ENCODE measurements at regions not wholly inside any gene's neighbourhood (a gene's known extent, or its start where the extent isn't known, plus 50 kb on each side); places are given as distances from the start of the nearest gene placed in this dataset.

DNA sequence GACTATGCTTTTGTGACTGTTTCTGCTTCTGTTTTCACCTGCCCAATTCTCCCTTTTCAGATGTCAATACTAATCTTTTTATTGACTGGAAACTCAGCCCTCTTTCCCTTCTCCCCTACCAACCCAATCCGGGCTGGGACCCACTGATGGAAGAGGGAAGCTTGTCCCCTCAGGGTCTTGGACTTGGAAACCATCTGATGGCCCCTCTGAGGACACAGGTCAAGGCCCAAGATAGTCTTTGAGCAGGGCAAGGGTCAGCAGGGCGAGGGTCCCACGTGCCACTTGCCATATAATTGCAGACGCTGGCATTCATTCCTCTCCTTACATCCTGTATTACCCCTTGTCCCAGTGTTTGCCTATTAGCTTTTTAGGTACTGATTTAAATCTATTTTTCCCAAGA, 678.2 kb upstream of the FANCL start:
- DNase-seq: no peak

GRCh38 chr2:58918141-58918540, 677.0 kb upstream of the FANCL start:
- DNase-seq: no peak

DNA sequence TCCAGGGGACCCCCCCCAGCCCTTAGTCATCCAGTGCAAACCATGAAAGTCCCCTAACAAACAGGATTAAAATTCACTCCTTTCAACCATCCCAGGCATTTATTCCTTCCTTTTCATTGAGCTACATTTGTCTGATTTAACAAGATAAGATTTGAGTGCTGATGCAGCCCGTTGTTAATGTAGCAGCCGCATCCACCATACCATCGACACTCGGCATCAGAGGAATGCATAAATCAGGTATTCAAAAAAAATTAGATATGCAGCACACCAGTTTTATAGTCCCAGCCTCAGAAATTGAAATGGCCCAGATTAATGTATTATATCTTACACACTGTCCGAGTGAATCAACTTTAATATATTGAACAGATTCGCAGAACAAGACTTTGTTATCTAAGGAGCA, 676.5 kb upstream of the FANCL start:
- no peak for DNase-seq

DNA sequence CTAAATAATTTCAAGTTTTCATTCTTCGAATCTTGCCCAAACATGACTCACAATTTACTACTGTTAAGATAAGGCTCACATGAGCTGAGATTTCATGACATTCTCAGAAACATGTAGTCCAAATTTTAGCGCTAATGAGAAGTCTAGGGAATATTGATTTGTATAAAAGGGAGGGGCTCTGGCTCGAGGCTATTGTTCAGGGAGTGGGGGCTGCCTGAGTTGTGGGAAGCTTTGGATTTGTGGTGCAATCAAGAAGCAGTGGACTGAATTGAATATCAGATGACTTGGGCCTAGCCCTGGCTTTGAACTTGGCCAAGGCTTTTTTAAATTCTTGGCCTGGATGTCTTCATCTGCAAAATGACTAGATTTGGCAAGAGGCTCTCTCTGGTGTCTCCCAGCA, 674.9 kb upstream of the FANCL start:
- no peak for DNase-seq

DNA sequence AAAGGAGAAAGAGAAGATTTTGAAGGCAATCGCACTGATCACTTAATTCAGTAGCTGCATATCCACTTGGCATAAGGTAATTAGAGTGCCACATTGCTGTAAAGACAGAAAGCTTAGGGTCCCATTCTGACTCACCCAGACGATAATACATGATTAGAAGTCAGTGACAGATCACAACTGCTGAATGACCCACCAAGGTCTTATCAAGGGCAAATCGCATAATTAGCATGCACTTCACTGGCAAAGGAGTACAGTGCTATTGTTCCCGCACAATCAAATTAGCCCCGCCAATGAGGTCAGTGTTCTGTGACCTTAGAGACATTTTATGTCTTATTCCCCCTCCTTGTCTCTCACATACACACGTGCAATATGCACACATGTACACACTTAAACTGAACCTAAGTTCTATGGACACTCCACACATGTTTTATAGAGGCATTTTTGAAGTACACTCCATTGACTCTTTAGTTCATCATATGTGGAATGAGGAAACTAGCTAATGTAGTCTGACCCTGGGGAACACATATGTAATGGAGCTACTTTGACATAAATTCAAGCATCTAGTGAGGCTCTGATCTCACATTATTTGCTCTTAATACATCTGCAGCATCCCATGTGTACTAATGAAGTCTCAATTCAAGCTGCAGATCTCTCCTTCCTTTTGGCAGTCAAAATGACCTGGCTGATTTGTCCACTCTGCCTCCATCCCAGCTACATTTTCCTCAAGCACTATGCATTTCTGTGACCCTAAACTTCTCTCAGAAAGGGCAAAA, 673.8 kb upstream of the FANCL start:
- no peak for DNase-seq

DNA sequence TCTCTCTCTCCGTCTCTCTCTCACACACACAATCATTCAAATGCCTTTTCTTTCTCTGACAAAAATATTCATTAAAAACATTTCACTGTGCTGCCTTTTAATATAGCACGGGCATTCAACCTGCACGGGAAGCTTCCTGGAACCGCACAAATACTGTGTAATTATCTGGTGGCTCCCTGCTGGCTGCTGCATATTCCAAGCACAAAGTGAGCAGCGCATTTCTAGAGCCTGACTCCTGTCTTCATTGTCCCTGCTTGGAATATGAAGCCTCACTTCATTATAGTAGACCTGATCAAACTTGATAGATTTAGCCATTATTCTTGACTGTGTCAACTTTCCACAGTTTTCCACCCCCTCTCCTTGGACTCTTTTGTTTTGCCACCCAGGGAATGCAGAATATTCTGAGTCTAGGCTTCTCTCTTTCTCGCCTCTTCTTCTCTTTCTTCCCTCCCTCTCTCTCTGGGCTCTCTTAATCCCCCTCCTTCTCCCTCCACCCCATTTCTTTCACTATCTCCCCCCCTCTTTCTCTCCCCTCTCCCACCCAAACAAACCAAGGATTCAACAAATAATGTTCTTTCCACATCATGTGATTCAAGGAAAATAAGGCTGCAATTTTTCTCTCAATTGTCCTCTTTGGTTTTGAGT, 672.1 kb upstream of the FANCL start:
- no peak for DNase-seq

DNA sequence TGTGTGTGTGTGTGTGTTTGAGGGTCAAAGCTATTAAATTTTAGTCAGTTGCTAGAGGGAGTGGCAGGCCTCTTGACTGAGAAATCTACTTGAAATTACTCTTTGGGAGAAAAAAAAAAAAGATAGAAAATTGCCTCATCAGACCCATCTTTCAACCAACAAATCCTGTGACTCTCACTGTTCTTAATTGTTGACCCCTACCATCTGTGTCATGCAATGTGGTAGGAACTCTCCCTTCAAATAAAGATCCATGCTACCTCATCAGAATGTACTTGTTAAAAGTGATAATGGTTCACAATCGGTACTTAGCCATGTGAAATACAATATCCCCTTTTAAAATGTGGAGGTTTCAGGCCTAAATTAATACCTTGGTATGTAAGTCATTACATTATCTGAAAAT, 670.8 kb upstream of the FANCL start:
- DNase-seq: no peak

- DNase-seq: no peak
These were observed 667.5 kb upstream of the FANCL start for GRCh38 chr2:58908501-58909154.

- DNase-seq: no peak
These were observed 666.5 kb upstream of the FANCL start for GRCh38 chr2:58907644-58908043.

DNA sequence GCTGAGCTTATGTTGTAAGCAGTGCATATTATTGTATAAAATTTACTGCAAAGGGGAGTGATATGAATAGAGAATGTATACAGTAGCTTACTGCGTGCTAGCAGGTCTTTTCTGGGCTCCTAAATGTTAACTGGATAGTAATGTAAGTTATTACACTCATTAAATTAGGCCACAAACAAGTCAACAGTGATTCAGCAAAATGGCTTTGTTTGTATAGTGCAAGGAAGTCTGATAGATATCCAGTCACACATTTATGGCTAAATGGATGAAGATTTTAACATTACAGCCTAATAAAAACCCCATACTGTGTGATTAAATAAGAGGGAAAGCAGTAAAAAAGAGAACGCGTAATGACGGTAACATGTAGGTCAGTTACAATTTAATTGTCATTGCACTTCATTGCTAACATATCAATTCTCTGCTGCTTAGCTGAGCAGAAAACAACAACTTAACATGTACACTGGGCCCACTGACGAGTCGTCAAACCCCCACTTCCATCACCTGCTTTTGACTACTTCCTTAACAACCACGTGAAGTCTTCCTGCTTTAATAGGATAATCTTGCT, 665.0 kb upstream of the FANCL start:
- no peak for DNase-seq

- peak; percentile 36 for DNase-seq
These were observed 663.0 kb upstream of the FANCL start for GRCh38 chr2:58904095-58904494.

DNA sequence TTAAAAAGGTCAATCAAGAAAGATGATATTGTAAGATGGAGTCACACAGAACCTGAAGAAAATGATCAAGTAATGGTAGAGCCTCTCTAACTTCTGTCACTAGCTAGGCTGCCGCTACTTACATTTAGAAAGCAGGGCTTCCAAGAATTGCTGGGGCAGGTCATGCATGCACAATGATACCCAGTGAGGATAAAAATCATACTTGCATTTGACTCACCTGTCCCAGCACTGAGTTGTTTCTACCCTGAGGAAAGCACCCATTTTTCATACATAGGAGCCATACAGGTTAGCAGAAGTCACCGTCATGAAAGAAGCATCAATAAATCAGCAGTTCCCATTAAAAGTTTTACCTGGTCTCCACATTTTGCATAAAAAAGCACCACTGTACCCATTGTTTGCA, 662.3 kb upstream of the FANCL start:
- DNase-seq: no peak

- peak; percentile 87 for DNase-seq
These were observed 659.3 kb upstream of the FANCL start for GRCh38 chr2:58900246-58901027.

DNA sequence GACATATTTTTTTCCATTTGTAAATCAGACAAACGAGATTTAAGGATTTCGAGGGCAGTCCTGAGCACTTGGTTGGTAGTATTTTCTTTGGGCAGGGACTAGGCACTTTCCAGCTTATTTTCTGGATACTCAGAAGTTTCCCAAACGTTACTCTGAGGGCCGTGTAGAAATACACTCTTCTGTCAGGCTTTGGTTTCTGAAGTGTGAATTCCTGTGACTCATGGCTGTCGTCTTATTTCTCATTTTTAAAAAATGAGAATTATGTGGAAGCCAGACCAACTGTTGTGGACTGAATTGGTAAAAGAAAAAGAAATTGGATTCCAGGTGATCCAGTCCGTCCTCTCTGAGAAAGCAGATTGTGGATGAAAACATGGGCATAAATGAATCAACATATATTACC, 658.6 kb upstream of the FANCL start:
- DNase-seq: no peak

DNA sequence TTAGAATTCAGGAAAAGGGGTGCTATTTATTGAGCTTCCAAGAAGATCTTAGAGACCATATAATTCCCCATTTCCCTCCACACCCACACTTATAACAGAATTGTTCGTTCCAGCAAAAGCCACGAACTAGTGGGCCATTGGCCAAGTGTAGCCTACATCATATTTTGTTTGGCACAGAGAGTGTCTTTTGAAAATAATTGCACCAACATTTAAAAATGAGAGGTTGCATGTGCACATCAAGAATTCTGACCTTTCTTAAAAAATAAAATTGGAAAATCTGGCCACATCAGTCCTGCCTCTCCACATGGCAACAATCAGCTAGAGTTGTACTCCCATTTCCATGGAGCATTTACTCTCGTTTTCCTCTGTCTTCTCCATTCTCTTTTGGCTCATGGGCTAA, 655.5 kb upstream of the FANCL start:
- no peak for DNase-seq

DNA sequence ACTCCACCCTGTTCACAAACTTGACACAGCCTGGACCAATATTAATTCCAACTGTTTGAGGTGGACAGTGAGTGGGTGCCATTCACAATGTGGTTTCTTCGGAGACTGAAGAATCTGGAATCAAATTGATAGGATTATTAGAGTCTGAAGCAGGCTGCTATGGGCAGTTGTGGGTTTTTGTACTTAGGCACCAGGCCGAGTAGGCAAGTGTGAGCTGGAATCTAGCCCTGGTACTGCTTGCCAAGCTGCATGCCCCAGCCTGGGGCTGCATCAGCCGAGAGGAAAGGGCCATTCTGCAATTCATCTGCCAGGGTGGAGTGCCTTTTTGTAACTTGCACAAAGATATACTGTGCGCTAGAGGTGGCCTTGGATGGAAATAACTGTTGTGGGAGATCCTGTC, 654.7 kb upstream of the FANCL start:
- no peak for DNase-seq

DNA sequence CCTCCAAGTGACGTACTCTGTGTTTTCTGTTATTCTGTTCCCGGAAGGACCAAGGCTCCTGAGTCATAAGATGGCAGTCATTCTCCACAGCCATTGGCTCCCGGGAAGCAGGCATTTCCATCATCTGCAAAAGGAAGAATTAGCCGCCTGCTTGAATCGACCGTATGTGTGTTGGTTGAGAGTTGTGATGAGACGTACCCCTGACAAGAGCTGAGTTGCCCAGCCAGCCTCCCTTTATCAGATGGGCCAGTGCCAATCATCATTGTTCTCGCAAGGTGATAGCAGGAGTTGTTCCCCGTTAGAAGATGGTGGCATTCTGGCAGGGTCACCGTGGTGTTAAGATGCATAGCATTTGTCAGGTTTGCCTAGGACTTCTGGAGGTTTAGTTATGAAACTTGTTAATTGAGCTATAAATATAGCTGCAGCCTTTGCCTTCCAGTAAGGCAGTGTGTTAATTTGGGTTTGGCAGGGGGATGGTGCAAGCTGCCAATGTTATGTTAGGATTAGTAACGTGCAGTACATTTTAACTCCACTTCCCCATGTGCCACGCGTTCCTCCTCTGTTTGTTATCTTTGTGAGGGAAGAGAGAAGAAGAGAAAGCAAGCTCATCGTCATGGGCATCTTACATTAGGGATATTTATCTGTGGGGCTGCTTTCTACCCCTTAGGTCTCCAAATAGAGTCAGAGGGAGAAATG, 652.7 kb upstream of the FANCL start:
- DNase-seq: peak; percentile 56

DNA sequence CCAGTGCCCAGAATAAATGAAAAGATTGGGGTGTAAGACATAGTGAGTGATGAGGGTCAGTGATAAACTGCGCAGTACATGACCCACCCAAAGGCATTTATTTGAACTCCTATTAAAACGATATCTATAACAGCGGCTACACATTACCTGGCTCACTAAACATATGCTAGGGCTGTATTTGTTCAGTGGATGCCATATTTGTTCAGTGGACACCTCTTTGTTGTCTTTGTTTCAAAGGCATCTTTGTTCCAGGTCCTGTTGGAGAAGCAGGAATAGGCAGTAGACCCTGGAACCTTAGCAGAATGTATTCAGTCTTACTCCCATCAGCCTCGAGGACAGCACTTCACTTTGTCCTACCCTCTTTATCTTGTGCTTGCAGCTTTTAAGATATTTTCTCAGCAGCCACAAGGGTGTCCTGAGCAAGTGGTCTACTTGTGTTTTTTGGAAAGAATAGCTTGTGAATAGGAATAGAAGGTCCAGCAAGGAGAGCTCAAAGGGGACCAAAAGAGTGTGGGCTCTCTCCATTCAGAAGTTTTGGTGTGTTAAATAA, 650.8 kb upstream of the FANCL start:
- DNase-seq: peak; percentile 71

GRCh38 chr2:58890865-58891525, 649.9 kb upstream of the FANCL start:
- DNase-seq: peak; percentile 51

GRCh38 chr2:58886009-58886408, 644.9 kb upstream of the FANCL start:
- no peak for DNase-seq

GRCh38 chr2:58879834-58880233, 638.7 kb upstream of the FANCL start:
- DNase-seq: no peak

DNA sequence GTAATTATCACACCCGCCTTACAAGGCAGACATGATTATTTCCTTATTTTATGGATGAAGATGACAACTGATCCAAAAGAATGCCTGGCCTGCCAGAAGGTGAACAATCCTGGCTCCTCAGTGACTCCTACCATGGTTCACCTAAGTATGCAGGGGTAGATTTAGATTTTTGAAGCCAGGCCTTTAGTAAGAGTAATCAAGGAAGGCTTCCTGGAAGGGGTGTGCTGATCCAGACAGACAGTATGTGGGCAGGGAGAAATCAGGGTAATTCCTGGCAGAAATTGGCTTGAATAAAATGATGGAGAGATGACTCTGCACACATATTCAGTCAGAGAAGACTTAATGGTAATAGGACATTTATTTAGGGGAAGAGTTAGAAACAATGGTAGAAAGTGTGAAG, 637.7 kb upstream of the FANCL start:
- DNase-seq: no peak

All from hematopoietic multipotent progenitor cell treated with erythropoietin and hydrocortisone succinate and interleukin-3 and kit ligand, for 4 days (in vitro differentiated cells).